ENCODE measurements at regions not wholly inside any gene's neighbourhood (a gene's known extent, or its start where the extent isn't known, plus 50 kb on each side); places are given as distances from the start of the nearest gene placed in this dataset.

DNA sequence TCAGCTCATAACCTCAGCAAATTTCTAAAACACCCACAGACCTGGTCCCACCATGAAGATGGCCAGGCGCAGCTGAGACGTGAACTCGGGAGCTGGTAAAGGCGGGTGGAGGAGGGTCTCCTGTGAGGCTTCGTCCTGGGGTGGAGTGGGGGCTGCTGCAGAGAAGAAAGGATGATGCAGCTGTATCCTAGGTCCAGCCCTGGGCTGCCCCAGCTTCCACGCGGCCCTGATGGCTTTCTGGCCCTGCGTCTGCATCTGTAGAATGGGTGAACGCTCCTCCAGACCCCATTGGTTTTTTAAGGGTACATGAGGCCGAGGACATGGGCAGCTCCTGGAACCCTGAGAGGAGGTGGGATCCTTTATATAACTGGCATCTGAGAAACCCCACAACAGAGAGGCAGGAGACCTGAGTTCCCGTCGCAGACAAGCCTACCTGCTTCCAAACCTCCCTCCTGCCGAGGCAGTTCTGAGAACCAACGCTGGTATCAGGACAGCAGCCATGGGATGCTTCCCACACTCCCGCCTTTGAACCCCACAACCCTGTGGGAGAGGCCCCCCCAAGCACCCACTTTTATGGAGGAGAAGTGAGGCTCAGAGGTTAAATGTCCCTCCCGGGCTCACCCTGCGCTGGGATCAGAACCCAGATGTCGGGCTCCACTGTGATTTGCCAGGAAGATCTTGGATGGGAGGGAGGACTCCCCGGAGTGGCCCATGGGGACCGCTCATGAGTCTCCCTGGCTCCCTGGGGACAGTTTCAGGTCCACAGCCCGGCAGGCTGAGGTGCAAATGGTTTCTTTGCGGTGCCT lies 55.2 kb upstream of the FGF3 start:
- TF ChIP-seq GATA2 (IDR thresholded peaks at IDR 0.05; ENCODE audit: low read depth, low read length), result no peak
- no peak for TF ChIP-seq GATA3 (IDR thresholded peaks at IDR 0.05; ENCODE audit: low read depth, low read length)
